ENCODE measurements at regions not wholly inside any gene's neighbourhood (a gene's known extent, or its start where the extent isn't known, plus 50 kb on each side); places are given as distances from the start of the nearest gene placed in this dataset.

GRCh38 chr10:128978211-128978610 is 488.8 kb upstream of the MGMT start:
- TF ChIP-seq CTCF (IDR thresholded peaks at IDR 0.05) (no peak), POLR2A (IDR thresholded peaks at IDR 0.05) (no peak)

Measured in ovary (tissue), 3 donors.